HepG2 (cell line): ENCODE measurements at regions not wholly inside any gene's neighbourhood (a gene's known extent, or its start where the extent isn't known, plus 50 kb on each side); places are given as distances from the start of the nearest gene placed in this dataset.
A peak's percentile ranks its signal among the peaks of the same experiment; 100 is the strongest.

ENCODE experiments used
- ATAC-seq: fragments of 200-7000 bp; cut with Tn5 transposase; 3 replicates; pipeline ENCODE4 v1.9.1; 2020; ENCODE audit warnings: mild to moderate bottlenecking, moderate library complexity
- BruUV-seq: library from RNA; stranded (reverse); fragments of 400-500 nt; replicated peaks from 2 replicates; lab custom pipeline; 2021; lab: Mats Ljungman, UMichigan
- CTCF ChIA-PET: fragments of 300-600 bp; formaldehyde crosslinking; extraction: SDS; loops from one replicate; lab custom pipeline; 2021; ENCODE audit warnings: low total read pairs, inconsistent platforms, low intra/inter-chr PET ratio; lab: Yijun Ruan, JAX
- POLR2A ChIA-PET: fragments of 350-600 bp; sonication (Branson Sonifier 250); formaldehyde crosslinking; loops from one replicate; lab custom pipeline; 2020; ENCODE audit warnings: antibody characterized with exemption, inconsistent platforms; lab: Yijun Ruan, JAX
- DNase-seq: peaks from one replicate; pipeline ENCODE4 v3.0.0-alpha.2; 2015; ENCODE audit warnings: low spot score
- FAIRE-seq: peaks from 3 replicates; lab custom pipeline; 2011; peaks lifted over from hg19 to GRCh38; lab: Jason Lieb, UNC
- H2AFZ ChIP-seq: one replicate; pipeline ENCODE4 v1.6.1; 2011; ENCODE audit warnings: low read length, inconsistent platforms
- H3K27ac ChIP-seq: fragments of 300-600 bp; 3 replicates; pipeline ENCODE4 v1.8.0; 2011; ENCODE audit warnings: mixed run types, mild to moderate bottlenecking, mixed read lengths, low read length, inconsistent platforms; ENCODE audit not compliant: insufficient read depth; ENCODE audit errors: extremely low read length
- H3K27me3 ChIP-seq, 2 experiments: fragments of 200-600 bp in 1 of 2; 2 replicates in 1 of 2; 3 replicates in 1 of 2; pipeline versions ENCODE4 v1.6.0 to v1.8.0; 2011; ENCODE audit warnings: low read length in 2 of 2, mild to moderate bottlenecking in 2 of 2, moderate library complexity in 2 of 2, inconsistent platforms in 1 of 2; ENCODE audit not compliant: insufficient read depth in 2 of 2, control insufficient read depth in 1 of 2
- H3K36me3 ChIP-seq, 2 experiments: fragments of 200-600 bp in 1 of 2; replicated peaks in 1 of 2; 2 replicates in 1 of 2; 3 replicates in 1 of 2; pipeline versions ENCODE4 v1.5.1 to v1.8.0; 2011; ENCODE audit warnings: low read length in 2 of 2, inconsistent platforms in 1 of 2; ENCODE audit not compliant: insufficient read depth in 2 of 2, control insufficient read depth in 1 of 2
- H3K4me1 ChIP-seq: 2 replicates; pipeline ENCODE4 v1.5.1; 2012; ENCODE audit warnings: low read length, inconsistent platforms; ENCODE audit not compliant: insufficient read depth
- H3K4me2 ChIP-seq: 2 replicates; pipeline ENCODE4 v1.6.0; 2011; ENCODE audit warnings: low read depth, low read length, inconsistent platforms
- H3K4me3 ChIP-seq, 3 experiments: fragments of 200-600 bp in 1 of 3; sonication (generic), shearing (Covaris generic) in 1 of 3; replicated peaks in 1 of 3; 2 replicates each; pipeline ENCODE4 v1.5.1; 2011 to 2016; ENCODE audit warnings: low read length in 3 of 3, inconsistent platforms in 2 of 3, low read depth in 2 of 3, mild to moderate bottlenecking in 2 of 3, control low read depth in 1 of 3, mixed read lengths in 1 of 3; ENCODE audit not compliant: insufficient read depth in 1 of 3
- H3K79me2 ChIP-seq: one replicate; pipeline ENCODE4 v1.6.1; 2011; ENCODE audit warnings: low read length, inconsistent platforms; ENCODE audit not compliant: insufficient read depth
- H3K9ac ChIP-seq: 2 replicates; pipeline ENCODE4 v1.6.0; 2011; ENCODE audit warnings: mild to moderate bottlenecking, low read depth, low read length, inconsistent platforms; ENCODE audit not compliant: insufficient read depth
- H3K9me3 ChIP-seq: 2 replicates; pipeline ENCODE4 v1.5.1; 2012; ENCODE audit warnings: mild to moderate bottlenecking, low read length
- H4K20me1 ChIP-seq: 2 replicates; pipeline ENCODE4 v1.6.0; 2011; ENCODE audit warnings: inconsistent platforms, mild to moderate bottlenecking, low read length, moderate library complexity; ENCODE audit not compliant: insufficient read depth
- ARID5B ChIP-seq: IDR thresholded peaks from 2 replicates; pipeline ENCODE4 v1.4.0; 2020; ENCODE audit warnings: mild to moderate bottlenecking, missing genetic modification reagents
- CHCHD3 ChIP-seq: sonication (generic); formaldehyde crosslinking; IDR thresholded peaks from 2 replicates; pipeline ENCODE4 v1.8.0; 2022; ENCODE audit warnings: mild to moderate bottlenecking, missing genetic modification reagents, moderate library complexity
- MIXL1 ChIP-seq: IDR thresholded peaks from 2 replicates; pipeline ENCODE4 v1.6.1; 2016
- MYC ChIP-seq: sonication (generic); formaldehyde crosslinking; IDR thresholded peaks from 2 replicates; pipeline ENCODE4 v1.9.0; 2021; ENCODE audit warnings: missing genetic modification reagents, borderline replicate concordance
- SNAPC2 ChIP-seq: sonication (generic); formaldehyde crosslinking; IDR thresholded peaks from 2 replicates; pipeline ENCODE4 v1.8.1; 2022; ENCODE audit warnings: mild to moderate bottlenecking, missing genetic modification reagents
- ZNF879 ChIP-seq: sonication (generic); formaldehyde crosslinking; IDR thresholded peaks from 2 replicates; pipeline ENCODE4 v1.8.1; 2023; ENCODE audit warnings: missing genetic modification reagents
- WGBS: methylation state at CpG from one replicate; pipeline ENCODE4 v1.1.6; 2017; ENCODE audit warnings: low lambda C conversion rate; 5-methylcytosine and 5-hydroxymethylcytosine counted together
- in situ Hi-C: cut with HindIII; loops from 2 replicates; pipeline ENCODE4 v1.10.0; 2017; ENCODE audit warnings: low pct_unique_long_range_greater_than_20kb; ENCODE audit not compliant: extremely low pct_ligation_motif_present
- intact Hi-C: fragments of 100-400 bp; cut with micrococcal nuclease; formaldehyde crosslinking; loops from one replicate; pipeline ENCODE4 v1.10.0; 2022; ENCODE audit not compliant: unreplicated experiment
- TF ChIP-seq, protein P1 (sequence below): IDR thresholded peaks from 2 replicates; pipeline ENCODE4 v1.6.1; 2012; ENCODE audit warnings: low read length, improper control_type of control experiment
- TF ChIP-seq, protein P2 (sequence below): sonication (generic); formaldehyde crosslinking; IDR thresholded peaks from 2 replicates; pipeline ENCODE4 v1.4.0; 2020; ENCODE audit warnings: missing genetic modification reagents

- TF ChIP-seq, protein P1, sequence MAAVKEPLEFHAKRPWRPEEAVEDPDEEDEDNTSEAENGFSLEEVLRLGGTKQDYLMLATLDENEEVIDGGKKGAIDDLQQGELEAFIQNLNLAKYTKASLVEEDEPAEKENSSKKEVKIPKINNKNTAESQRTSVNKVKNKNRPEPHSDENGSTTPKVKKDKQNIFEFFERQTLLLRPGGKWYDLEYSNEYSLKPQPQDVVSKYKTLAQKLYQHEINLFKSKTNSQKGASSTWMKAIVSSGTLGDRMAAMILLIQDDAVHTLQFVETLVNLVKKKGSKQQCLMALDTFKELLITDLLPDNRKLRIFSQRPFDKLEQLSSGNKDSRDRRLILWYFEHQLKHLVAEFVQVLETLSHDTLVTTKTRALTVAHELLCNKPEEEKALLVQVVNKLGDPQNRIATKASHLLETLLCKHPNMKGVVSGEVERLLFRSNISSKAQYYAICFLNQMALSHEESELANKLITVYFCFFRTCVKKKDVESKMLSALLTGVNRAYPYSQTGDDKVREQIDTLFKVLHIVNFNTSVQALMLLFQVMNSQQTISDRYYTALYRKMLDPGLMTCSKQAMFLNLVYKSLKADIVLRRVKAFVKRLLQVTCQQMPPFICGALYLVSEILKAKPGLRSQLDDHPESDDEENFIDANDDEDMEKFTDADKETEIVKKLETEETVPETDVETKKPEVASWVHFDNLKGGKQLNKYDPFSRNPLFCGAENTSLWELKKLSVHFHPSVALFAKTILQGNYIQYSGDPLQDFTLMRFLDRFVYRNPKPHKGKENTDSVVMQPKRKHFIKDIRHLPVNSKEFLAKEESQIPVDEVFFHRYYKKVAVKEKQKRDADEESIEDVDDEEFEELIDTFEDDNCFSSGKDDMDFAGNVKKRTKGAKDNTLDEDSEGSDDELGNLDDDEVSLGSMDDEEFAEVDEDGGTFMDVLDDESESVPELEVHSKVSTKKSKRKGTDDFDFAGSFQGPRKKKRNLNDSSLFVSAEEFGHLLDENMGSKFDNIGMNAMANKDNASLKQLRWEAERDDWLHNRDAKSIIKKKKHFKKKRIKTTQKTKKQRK: no peak
- TF ChIP-seq ZNF879 (CRISPR knock-in tag): no peak
Observed at GRCh38 chr18:1618364-1618763, 713.7 kb downstream of the ADCYAP1 start (continued).

DNA sequence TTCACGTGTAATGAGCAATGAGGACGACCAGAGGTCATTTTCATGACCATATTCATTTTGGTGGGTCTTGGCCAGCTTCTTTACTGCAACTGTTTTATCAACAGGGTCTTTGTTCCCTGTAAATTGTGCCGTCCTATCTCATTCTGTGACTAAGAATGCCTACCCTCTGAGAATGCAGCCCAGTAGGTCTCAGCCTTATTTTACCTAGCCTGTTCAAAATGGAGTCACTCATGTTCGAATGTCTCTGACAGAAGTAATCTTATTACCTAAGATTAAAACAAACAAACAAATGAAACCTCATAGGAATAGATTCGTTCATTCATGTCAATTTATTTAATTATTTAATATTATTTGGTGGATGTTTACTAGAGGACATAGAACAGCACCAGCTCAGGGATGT lies 714.8 kb downstream of the ADCYAP1 start:
- no peaks in the 10 kb centered on the region for H3K9me3 ChIP-seq
- TF ChIP-seq CHCHD3 (CRISPR knock-in tag): no peak
- no peak for ATAC-seq
- H4K20me1 ChIP-seq: no peaks in the 10 kb centered on the region
- no peaks in the 10 kb centered on the region for H3K36me3 ChIP-seq
- intact Hi-C loops (no loop called here), in situ Hi-C loops (no loop called here)
- H3K4me2 ChIP-seq: no peak overlapping the region
- DNase-seq: no peak
- FAIRE-seq: no peak
- ChIA-PET POLR2A (no interaction called here), CTCF (no interaction called here)
- no peak overlapping the region for H3K9ac ChIP-seq
- H3K27me3 ChIP-seq: no peaks in the 10 kb centered on the region
- BruUV-seq: no TSS peak
- no peaks in the 10 kb centered on the region for H3K4me1 ChIP-seq
- no peaks in the 10 kb centered on the region for H3K79me2 ChIP-seq
- no peak overlapping the region for H3K4me3 ChIP-seq
- 3% methylated on average over 5 of the region's 5 CpGs for WGBS
- no peak overlapping the region for H3K27ac ChIP-seq
- no peak overlapping the region for H2AFZ ChIP-seq

- BruUV-seq: no TSS peak
- TF ChIP-seq MYC (CRISPR knock-in tag) (no peak), MIXL1 (CRISPR knock-in tag) (0 out of 2 replicates have a peak, but pooled peaks have one; percentile 18), SNAPC2 (CRISPR knock-in tag) (no peak), ARID5B (peak; percentile 62; the same call in 1 of the 2 replicates)
- TF ChIP-seq, protein P2, sequence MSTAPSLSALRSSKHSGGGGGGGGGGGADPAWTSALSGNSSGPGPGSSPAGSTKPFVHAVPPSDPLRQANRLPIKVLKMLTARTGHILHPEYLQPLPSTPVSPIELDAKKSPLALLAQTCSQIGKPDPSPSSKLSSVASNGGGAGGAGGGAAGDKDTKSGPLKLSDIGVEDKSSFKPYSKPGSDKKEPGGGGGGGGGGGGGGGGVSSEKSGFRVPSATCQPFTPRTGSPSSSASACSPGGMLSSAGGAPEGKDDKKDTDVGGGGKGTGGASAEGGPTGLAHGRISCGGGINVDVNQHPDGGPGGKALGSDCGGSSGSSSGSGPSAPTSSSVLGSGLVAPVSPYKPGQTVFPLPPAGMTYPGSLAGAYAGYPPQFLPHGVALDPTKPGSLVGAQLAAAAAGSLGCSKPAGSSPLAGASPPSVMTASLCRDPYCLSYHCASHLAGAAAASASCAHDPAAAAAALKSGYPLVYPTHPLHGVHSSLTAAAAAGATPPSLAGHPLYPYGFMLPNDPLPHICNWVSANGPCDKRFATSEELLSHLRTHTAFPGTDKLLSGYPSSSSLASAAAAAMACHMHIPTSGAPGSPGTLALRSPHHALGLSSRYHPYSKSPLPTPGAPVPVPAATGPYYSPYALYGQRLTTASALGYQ (CRISPR knock-in tag): peak; percentile 61; the same call in 1 of the 2 replicates
Observed at GRCh38 chr18:1624612-1625011, 719.9 kb downstream of the ADCYAP1 start.

More at GRCh38 chr18:1624612-1625011, 719.9 kb downstream of the ADCYAP1 start:
- CTCF ChIA-PET: no interaction called here
- H4K20me1 ChIP-seq: no peaks in the 10 kb centered on the region
- in situ Hi-C loops (no loop called here), intact Hi-C loops (no loop called here)
- no peak for DNase-seq
- no peak for FAIRE-seq
- no peaks in the 10 kb centered on the region for H3K36me3 ChIP-seq
- no peak for ATAC-seq
- H3K9me3 ChIP-seq: no peaks in the 10 kb centered on the region
- H3K4me1 ChIP-seq: no peaks in the 10 kb centered on the region
- under 1% methylated on average over 2 of the region's 2 CpGs for WGBS
- H3K27me3 ChIP-seq: no peaks in the 10 kb centered on the region
- POLR2A ChIA-PET: no interaction called here
- no peak overlapping the region for H3K4me2 ChIP-seq
- H2AFZ ChIP-seq: no peak overlapping the region
- no peak overlapping the region for H3K27ac ChIP-seq
- no peak overlapping the region for H3K9ac ChIP-seq
- no peaks in the 10 kb centered on the region for H3K79me2 ChIP-seq
- H3K4me3 ChIP-seq: no peak overlapping the region
